PC-9 (cell line): ENCODE measurements at regions not wholly inside any gene's neighbourhood (a gene's known extent, or its start where the extent isn't known, plus 50 kb on each side); places are given as distances from the start of the nearest gene placed in this dataset.

Experiments used
- EZH2 ChIP-seq: fragments of 200-600 bp; sonication (generic); IDR thresholded peaks from 2 replicates; pipeline ENCODE4 v1.8.0; 2017; ENCODE audit warnings: antibody characterized with exemption, low read depth
- TF ChIP-seq, protein P1 (sequence below): fragments of 200-600 bp; sonication (generic); conservative IDR thresholded peaks from 2 replicates; pipeline ENCODE4 v1.6.1; 2017; ENCODE audit warnings: mixed run types, antibody characterized with exemption, mild to moderate bottlenecking, moderate library complexity

DNA sequence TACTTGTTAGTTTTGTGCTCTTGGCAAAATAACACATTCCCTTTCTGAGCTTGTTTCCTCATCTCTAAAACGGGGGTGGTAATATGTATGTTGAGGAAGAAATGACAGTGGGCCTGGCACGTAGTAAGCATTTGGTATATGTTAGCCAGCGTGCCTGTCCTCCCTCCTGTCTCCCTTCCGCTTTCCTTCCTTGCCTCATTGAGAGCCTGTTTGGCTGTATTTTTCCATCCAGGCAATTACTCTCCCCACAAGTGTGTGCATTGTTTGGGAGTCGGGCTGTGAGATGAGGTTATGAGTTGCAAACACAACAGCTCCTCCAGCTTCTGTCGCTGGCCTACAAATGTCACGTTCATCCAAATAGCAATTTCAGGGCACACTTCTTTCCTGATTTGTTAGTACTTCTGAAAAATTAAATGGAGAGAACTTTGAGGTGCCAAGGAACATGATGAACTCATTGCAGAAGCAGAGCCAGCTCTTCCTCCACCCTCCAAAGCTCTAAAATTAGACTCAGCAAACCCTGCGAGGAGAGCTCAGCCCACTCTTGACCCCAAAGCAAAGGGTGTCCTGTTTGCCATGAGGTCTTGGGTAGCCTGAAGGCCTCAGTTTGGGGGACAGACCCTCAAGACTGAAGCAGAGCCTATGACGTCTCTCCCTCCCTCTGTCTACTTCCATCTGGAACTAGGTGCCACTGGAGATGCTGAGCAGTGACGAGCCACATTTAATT lies 50.7 kb upstream of the TOX2 start:
- no peak for TF ChIP-seq EZH2
- TF ChIP-seq, protein P1, sequence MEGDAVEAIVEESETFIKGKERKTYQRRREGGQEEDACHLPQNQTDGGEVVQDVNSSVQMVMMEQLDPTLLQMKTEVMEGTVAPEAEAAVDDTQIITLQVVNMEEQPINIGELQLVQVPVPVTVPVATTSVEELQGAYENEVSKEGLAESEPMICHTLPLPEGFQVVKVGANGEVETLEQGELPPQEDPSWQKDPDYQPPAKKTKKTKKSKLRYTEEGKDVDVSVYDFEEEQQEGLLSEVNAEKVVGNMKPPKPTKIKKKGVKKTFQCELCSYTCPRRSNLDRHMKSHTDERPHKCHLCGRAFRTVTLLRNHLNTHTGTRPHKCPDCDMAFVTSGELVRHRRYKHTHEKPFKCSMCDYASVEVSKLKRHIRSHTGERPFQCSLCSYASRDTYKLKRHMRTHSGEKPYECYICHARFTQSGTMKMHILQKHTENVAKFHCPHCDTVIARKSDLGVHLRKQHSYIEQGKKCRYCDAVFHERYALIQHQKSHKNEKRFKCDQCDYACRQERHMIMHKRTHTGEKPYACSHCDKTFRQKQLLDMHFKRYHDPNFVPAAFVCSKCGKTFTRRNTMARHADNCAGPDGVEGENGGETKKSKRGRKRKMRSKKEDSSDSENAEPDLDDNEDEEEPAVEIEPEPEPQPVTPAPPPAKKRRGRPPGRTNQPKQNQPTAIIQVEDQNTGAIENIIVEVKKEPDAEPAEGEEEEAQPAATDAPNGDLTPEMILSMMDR = no peak
